Subcutaneous abdominal adipose tissue (tissue), 5 donors: ENCODE measurements at regions not wholly inside any gene's neighbourhood (a gene's known extent, or its start where the extent isn't known, plus 50 kb on each side); places are given as distances from the start of the nearest gene placed in this dataset.
A peak's percentile ranks its signal among the peaks of the same experiment; 100 is the strongest.

Experiments
- H3K27ac ChIP-seq: one replicate; pipeline ENCODE4 v1.7.0; 2013; ENCODE audit warnings: low read depth, mild to moderate bottlenecking, inconsistent platforms, low read length, moderate library complexity
- H3K27me3 ChIP-seq, 5 donors: one replicate each; pipeline ENCODE4 v1.7.0; 2013; ENCODE audit warnings: low read length in 5 of 5, inconsistent platforms in 1 of 5; ENCODE audit not compliant: control insufficient read depth in 5 of 5, insufficient read depth in 4 of 5
- H3K36me3 ChIP-seq, 5 donors: one replicate each; pipeline ENCODE4 v1.7.0; 2013; ENCODE audit warnings: low read length in 5 of 5; ENCODE audit not compliant: control insufficient read depth in 5 of 5, insufficient read depth in 5 of 5
- H3K4me1 ChIP-seq, 5 donors: one replicate each; pipeline ENCODE4 v1.7.0; 2013; ENCODE audit warnings: low read length in 5 of 5, mild to moderate bottlenecking in 3 of 5, moderate library complexity in 1 of 5; ENCODE audit not compliant: control insufficient read depth in 5 of 5, insufficient read depth in 5 of 5
- H3K4me3 ChIP-seq, 5 donors: one replicate each; pipeline ENCODE4 v1.7.0; 2013; ENCODE audit warnings: low read length in 5 of 5, low read depth in 1 of 5
- H3K9ac ChIP-seq, 5 donors: one replicate each; pipeline ENCODE4 v1.7.0; 2013; ENCODE audit warnings: low read length in 5 of 5, mild to moderate bottlenecking in 4 of 5, moderate library complexity in 3 of 5
- H3K9me3 ChIP-seq, 5 donors: one replicate each; pipeline ENCODE4 v1.7.0; 2013; ENCODE audit warnings: low read length in 5 of 5; ENCODE audit not compliant: control insufficient read depth in 5 of 5
- donor health status: healthy.
- donor health status: healthy.
- donor health status: healthy.
- donor health status: healthy.
- donor health status: healthy.

DNA sequence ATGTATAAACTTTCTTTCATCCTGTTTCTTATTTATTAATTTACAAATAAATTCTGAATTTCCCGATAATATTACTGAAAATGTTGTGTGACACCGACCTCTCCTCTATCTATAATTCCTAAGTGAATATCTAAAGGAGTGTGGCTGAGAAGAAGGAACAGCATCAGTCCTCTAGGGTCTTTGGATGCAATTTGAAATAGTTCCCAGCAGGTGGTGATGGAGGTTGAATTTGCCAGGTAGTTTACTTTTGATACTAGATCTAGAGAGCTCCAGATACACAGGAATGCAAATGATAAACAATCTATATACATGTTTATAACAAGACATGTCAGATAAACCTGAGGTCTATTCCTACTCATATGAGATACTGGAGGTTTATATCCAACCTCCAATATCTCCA lies 305.4 kb downstream of the PCDH18 start:
- H3K36me3 ChIP-seq = no peaks in the 10 kb centered on the region
- no peak overlapping the region for H3K4me3 ChIP-seq
- H3K27ac ChIP-seq = no peak overlapping the region
- no peak overlapping the region for H3K9ac ChIP-seq
- H3K9me3 ChIP-seq = no peaks in the 10 kb centered on the region
- H3K4me1 ChIP-seq = no peaks in the 10 kb centered on the region
- H3K27me3 ChIP-seq = no peaks in the 10 kb centered on the region

DNA sequence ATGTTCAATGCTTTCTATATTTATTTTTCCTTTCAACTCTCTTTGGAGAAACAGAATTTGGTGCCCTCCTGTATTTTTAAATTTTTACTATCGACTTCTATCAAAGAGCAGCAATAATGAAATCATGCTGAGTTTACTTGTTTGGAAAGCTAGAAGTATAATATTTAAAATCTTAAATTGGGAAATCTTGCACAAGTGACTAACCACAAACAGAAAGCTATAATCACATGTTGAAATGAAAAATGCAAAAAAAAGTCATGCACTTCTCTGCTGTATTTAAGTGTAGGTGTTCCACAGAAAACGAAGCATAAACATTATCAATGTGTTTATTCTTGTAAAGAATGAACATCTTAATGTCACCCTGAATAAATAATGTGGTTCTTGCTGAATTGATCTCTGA lies 306.1 kb downstream of the PCDH18 start:
- Histone ChIP-seq H3K36me3 (no peaks in the 10 kb centered on the region), H3K27ac (no peak overlapping the region), H3K4me3 (no peak overlapping the region), H3K9ac (no peak overlapping the region), H3K4me1 (no peaks in the 10 kb centered on the region), H3K27me3 (no peaks in the 10 kb centered on the region), H3K9me3 (no peaks in the 10 kb centered on the region)

DNA sequence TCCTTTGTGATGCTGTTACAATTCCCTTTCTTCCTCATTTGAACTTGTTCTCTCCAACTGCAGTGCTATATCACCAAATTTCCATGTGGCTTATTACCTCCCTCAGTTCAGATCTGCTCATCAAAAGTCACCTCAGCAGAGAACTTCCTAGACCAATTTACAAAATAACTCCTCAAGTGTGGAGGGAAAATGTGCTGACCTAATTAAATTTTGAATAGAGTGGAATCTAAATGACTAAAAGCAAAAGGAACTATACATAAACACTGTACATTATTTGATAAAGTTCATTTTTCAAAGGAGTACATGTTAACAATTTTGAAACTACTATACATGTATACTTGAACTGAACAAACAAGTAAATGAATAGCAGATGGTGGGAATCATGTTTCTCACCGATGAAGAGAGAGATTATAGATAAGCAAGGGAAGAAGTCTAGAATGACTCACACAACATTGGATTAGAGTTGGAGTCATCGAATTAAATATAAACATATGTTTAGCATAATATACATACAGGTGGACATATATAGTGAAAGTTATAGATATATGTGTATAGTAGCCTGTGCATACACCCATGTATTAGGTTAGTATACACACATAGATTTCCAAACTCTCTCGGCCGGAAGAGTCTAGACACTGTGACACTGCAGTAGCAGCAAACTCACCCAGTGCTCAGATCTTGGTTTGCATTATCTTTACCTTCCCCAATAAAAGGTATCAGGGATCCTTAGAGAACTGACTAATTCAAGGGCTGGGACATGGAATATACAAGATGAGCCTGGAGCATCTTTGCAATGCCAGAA lies 318.7 kb downstream of the PCDH18 start:
- Histone ChIP-seq H3K36me3 (no peaks in the 10 kb centered on the region), H3K4me3 (no peak overlapping the region), H3K9me3 (no peaks in the 10 kb centered on the region), H3K9ac (no peak overlapping the region), H3K4me1 (no peaks in the 10 kb centered on the region), H3K27ac (no peak overlapping the region), H3K27me3 (no peaks in the 10 kb centered on the region)

DNA sequence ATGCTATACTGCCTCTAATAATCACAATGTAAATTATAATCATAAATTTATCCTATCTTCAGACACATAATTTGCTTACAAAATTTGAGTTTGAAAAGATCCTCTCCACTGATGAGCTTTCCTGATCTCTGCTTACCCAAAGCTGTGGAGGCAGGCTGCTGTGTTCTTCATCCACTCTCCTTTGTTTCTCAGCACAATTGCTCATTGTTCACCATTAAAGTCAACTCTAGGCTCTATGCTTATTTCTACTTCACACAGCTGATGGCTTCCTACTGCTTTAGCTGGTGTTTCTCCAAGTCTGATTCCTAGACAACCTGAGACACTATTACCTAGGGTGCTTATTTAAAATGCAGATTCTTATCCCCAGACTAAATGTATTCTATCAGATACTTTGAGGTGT lies 319.7 kb downstream of the PCDH18 start:
- no peaks in the 10 kb centered on the region for H3K36me3 ChIP-seq
- H3K27me3 ChIP-seq = no peaks in the 10 kb centered on the region
- H3K4me3 ChIP-seq = no peak overlapping the region
- H3K4me1 ChIP-seq = no peaks in the 10 kb centered on the region
- H3K27ac ChIP-seq = no peak overlapping the region
- H3K9ac ChIP-seq = no peak overlapping the region
- no peaks in the 10 kb centered on the region for H3K9me3 ChIP-seq

DNA sequence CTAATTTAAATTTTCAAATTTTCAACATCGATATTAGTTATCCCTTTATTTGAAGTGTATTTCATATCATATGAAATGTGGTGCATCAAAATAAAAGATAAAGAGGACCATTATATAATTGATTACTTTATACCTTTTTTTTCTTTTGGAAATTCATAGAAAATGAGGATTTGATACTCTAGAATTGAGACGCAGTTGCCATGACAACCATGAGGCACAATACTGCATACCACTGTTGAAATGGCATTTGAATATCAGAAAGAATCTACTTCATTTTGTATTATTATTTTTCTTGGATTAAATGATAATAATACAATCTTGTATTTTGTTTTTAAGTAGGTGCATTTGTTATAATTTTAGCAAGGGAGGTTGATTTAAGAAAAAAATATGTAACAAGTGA lies 323.1 kb downstream of the PCDH18 start:
- Histone ChIP-seq H3K4me3 (no peak overlapping the region), H3K27ac (no peak overlapping the region), H3K9me3 (no peaks in the 10 kb centered on the region), H3K27me3 (no peaks in the 10 kb centered on the region), H3K4me1 (no peaks in the 10 kb centered on the region), H3K9ac (no peak overlapping the region), H3K36me3 (no peaks in the 10 kb centered on the region)

DNA sequence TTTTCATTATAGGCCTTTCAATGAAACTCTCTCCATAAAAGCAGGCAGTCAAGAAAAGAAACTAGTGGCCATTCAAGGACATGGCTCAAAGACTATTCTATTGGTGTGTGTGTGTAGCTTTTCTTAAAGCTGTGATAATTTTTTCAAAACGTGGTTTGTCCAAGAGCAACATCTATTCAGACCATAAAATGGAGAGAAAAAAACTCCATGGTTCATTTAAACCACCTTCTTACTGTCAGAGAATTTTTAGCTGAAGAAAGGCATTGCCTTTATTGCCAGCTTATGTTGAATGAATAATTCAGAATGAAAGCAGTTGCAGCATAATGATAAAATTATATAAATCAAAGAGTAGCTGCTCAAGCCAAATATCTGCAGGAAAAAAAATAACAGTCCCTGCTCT lies 325.5 kb downstream of the PCDH18 start:
- no peak overlapping the region for H3K27ac ChIP-seq
- H3K4me3 ChIP-seq = no peak overlapping the region
- no peaks in the 10 kb centered on the region for H3K27me3 ChIP-seq
- no peaks in the 10 kb centered on the region for H3K9me3 ChIP-seq
- H3K36me3 ChIP-seq = no peaks in the 10 kb centered on the region
- H3K9ac ChIP-seq = no peak overlapping the region
- H3K4me1 ChIP-seq = no peaks in the 10 kb centered on the region

DNA sequence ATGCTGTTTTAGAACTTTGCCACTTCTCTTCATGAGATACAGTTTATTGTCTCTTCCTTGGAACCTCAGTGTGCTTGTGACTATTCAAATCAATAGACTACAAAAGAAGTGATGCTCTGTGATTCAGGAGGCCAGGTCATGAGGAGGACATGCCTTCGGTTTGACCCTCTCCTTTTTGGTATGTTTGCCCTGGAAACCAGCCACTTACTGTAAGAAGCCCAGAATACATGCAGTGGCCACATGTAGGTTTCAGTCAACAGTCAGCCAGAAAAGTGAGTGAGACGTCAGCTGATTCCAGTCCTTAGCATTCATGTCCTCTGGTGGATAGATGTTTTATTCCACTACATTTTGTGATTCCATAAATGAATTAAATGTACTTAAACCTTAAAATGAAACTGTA lies 328.7 kb downstream of the PCDH18 start:
- Histone ChIP-seq H3K27me3 (no peaks in the 10 kb centered on the region), H3K36me3 (no peaks in the 10 kb centered on the region), H3K9me3 (peaks cover 0 to 2% (median 0%) of the 10 kb centered on the region in 5 donors), H3K27ac (no peak overlapping the region), H3K9ac (no peak overlapping the region), H3K4me1 (peaks cover 0 to 5% (median 3%) of the 10 kb centered on the region in 5 donors), H3K4me3 (no peak overlapping the region)

DNA sequence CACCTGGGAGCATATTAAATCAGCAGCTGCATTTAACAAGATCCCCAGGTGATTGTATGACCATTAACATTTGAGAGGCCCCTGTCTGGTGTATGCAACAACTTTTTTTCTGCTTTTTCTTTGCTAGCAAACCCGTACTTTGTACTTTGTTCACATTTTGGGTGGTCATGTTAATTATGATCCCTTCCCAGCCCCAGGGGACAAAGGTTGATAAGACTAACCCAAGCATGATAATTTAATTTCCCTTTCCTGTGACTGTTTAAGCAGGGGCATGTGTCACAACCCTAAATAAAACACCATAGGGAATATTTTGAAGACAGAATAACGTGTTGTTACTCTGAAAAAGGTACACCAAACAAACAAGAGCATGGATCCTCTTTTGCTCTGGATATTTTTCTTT lies 332.0 kb downstream of the PCDH18 start:
- Histone ChIP-seq H3K9ac (no peak overlapping the region), H3K27ac (no peak overlapping the region), H3K4me1 (peaks cover 0 to 8% (median 4%) of the 10 kb centered on the region in 5 donors), H3K36me3 (no peaks in the 10 kb centered on the region), H3K4me3 (no peak overlapping the region), H3K9me3 (peaks cover 0 to 2% (median 0%) of the 10 kb centered on the region in 5 donors), H3K27me3 (no peaks in the 10 kb centered on the region)

DNA sequence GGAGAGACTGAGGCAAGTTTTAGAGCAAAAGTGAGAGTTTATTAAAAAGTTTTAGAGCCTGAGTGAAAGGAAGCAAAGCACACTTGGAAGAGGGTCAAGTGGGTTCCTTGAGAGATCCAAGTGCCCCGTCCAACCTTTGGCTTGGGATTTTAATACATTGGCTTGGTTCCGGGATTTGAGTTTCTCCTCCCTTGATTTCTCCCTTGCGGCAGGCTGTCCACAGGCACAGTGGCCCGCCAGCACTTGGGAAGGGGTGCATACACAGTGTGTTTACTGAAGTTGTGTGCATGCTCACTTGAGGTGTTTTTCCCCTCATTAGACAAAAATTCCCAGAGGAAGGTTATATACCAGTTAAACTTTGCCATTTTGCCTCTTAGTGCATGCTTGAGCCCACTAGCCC lies 333.5 kb downstream of the PCDH18 start:
- Histone ChIP-seq H3K9ac (no peak overlapping the region), H3K36me3 (no peaks in the 10 kb centered on the region), H3K4me3 (peak overlapping the region in 4 of 5 donors; percentile 17 to 46 (median 32)), H3K9me3 (peaks cover 0 to 2% (median 0%) of the 10 kb centered on the region in 5 donors), H3K4me1 (peaks cover 0 to 8% (median 4%) of the 10 kb centered on the region in 5 donors), H3K27ac (no peak overlapping the region), H3K27me3 (no peaks in the 10 kb centered on the region)

DNA sequence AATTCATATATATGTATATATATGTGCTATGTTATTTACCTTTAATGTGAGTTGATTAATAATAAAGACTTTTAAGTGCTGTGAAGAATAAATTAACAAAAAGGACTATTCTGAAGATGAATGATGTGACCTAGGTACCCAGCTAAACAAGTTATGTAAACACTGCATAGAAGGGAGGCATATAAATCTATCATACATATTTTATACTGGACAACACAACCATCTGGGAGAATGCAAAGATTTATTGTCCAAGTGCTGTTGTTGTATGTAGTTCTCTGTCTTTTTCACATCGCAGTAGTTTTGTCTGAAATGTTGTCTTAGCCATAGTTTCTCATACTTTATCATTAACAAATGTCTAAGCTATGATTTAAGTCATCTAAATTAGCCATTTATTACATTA lies 337.6 kb downstream of the PCDH18 start:
- H3K36me3 ChIP-seq = no peaks in the 10 kb centered on the region

More for the DNA sequence above, 337.6 kb downstream of the PCDH18 start:
- Histone ChIP-seq H3K9ac (no peak overlapping the region), H3K9me3 (peaks cover 0 to 2% (median 0%) of the 10 kb centered on the region in 5 donors), H3K27ac (no peak overlapping the region), H3K4me3 (no peak overlapping the region), H3K27me3 (no peaks in the 10 kb centered on the region), H3K4me1 (peaks cover 0 to 8% (median 4%) of the 10 kb centered on the region in 5 donors)
